Fibroblast of lung (primary cell): ENCODE measurements at regions not wholly inside any gene's neighbourhood (a gene's known extent, or its start where the extent isn't known, plus 50 kb on each side); places are given as distances from the start of the nearest gene placed in this dataset.

Experiments
- DNase-seq, 2 donors: peaks; one replicate each; pipeline versions ENCODE4 v3.0.0 to v3.0.0-alpha.2; 2010; ENCODE audit warnings: low read depth in 2 of 2
- H2AFZ ChIP-seq: 2 replicates; pipeline ENCODE4 v1.5.1; 2012; ENCODE audit warnings: low read length, control low read depth, inconsistent platforms
- H3K27ac ChIP-seq: 2 replicates; pipeline ENCODE4 v1.5.1; 2011; ENCODE audit warnings: low read length, control low read depth; ENCODE audit not compliant: insufficient read depth
- H3K27me3 ChIP-seq: 2 replicates; pipeline ENCODE4 v1.5.1; 2011; ENCODE audit warnings: mild to moderate bottlenecking, low read length; ENCODE audit not compliant: control insufficient read depth, insufficient read depth
- H3K36me3 ChIP-seq: 2 replicates; pipeline ENCODE4 v1.5.1; 2011; ENCODE audit warnings: low read length; ENCODE audit not compliant: control insufficient read depth, insufficient read depth
- H3K4me1 ChIP-seq: 2 replicates; pipeline ENCODE4 v1.5.1; 2011; ENCODE audit warnings: low read length; ENCODE audit not compliant: control insufficient read depth, insufficient read depth; ENCODE audit errors: extremely low read depth
- H3K4me2 ChIP-seq: 2 replicates; pipeline ENCODE4 v1.5.1; 2011; ENCODE audit warnings: low read length, control low read depth; ENCODE audit not compliant: insufficient read depth; ENCODE audit errors: extremely low read depth
- H3K4me3 ChIP-seq, 4 experiments: fragments of 200-600 bp in 1 of 4; sonication (generic) in 1 of 4; replicated peaks in 1 of 4; 2 replicates each; pipeline ENCODE4 v1.5.1; 2011 to 2016; ENCODE audit warnings: low read length in 4 of 4, low read depth in 3 of 4, mild to moderate bottlenecking in 3 of 4, control low read depth in 2 of 4, inconsistent platforms in 1 of 4, mixed read lengths in 1 of 4; ENCODE audit not compliant: insufficient read depth in 1 of 4; ENCODE audit errors: control extremely low read depth in 1 of 4
- H3K79me2 ChIP-seq: 2 replicates; pipeline ENCODE4 v1.5.1; 2012; ENCODE audit warnings: mild to moderate bottlenecking, low read length, inconsistent platforms; ENCODE audit not compliant: control insufficient read depth, insufficient read depth
- H3K9ac ChIP-seq: 2 replicates; pipeline ENCODE4 v1.5.1; 2011; ENCODE audit warnings: mild to moderate bottlenecking, low read length, control low read depth; ENCODE audit not compliant: insufficient read depth
- H3K9me3 ChIP-seq: 2 replicates; pipeline ENCODE4 v1.5.1; 2012; ENCODE audit warnings: low read depth, low read length; ENCODE audit not compliant: control insufficient read depth, insufficient read depth
- H4K20me1 ChIP-seq: 2 replicates; pipeline ENCODE4 v1.5.1; 2011; ENCODE audit warnings: low read length; ENCODE audit not compliant: control insufficient read depth, insufficient read depth; ENCODE audit errors: extremely low read depth
- EZH2 ChIP-seq: IDR thresholded peaks from 2 replicates; pipeline ENCODE4 v1.5.1; 2012; ENCODE audit warnings: low read length, control low read depth, mild to moderate bottlenecking; ENCODE audit errors: missing control alignments
- TF ChIP-seq, protein P1 (sequence below), 2 donors: IDR thresholded peaks in 1 of 2; conservative IDR thresholded peaks in 1 of 2; 1 replicate in 1 of 2; 2 replicates in 1 of 2; pipeline ENCODE4 v1.5.1; 2011 to 2012; ENCODE audit warnings: low read length in 2 of 2, control low read depth in 1 of 2, inconsistent platforms in 1 of 2, low read depth in 1 of 2, mild to moderate bottlenecking in 1 of 2

GRCh38 chr9:91043811-91044175 lies 242.2 kb downstream of the SYK start:
- Histone ChIP-seq H3K9me3 (no peaks in the 10 kb centered on the region), H3K27me3 (no peaks in the 10 kb centered on the region), H4K20me1 (no peaks in the 10 kb centered on the region), H3K9ac (no peak overlapping the region), H3K27ac (no peak overlapping the region), H3K4me3 (no peak overlapping the region), H3K4me1 (peaks cover 6% of the 10 kb centered on the region), H3K36me3 (no peaks in the 10 kb centered on the region), H3K79me2 (no peaks in the 10 kb centered on the region), H3K4me2 (no peak overlapping the region), H2AFZ (no peak overlapping the region)
- TF ChIP-seq EZH2, result no peak
- TF ChIP-seq, protein P1, sequence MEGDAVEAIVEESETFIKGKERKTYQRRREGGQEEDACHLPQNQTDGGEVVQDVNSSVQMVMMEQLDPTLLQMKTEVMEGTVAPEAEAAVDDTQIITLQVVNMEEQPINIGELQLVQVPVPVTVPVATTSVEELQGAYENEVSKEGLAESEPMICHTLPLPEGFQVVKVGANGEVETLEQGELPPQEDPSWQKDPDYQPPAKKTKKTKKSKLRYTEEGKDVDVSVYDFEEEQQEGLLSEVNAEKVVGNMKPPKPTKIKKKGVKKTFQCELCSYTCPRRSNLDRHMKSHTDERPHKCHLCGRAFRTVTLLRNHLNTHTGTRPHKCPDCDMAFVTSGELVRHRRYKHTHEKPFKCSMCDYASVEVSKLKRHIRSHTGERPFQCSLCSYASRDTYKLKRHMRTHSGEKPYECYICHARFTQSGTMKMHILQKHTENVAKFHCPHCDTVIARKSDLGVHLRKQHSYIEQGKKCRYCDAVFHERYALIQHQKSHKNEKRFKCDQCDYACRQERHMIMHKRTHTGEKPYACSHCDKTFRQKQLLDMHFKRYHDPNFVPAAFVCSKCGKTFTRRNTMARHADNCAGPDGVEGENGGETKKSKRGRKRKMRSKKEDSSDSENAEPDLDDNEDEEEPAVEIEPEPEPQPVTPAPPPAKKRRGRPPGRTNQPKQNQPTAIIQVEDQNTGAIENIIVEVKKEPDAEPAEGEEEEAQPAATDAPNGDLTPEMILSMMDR (conservative IDR thresholded peaks at IDR 0.05 in 1 of 2, IDR thresholded peaks at IDR 0.05 in 1 of 2; ENCODE audit: low read depth in 1 of 2, low read length in 2 of 2), result no peak
- no peak for DNase-seq

DNA sequence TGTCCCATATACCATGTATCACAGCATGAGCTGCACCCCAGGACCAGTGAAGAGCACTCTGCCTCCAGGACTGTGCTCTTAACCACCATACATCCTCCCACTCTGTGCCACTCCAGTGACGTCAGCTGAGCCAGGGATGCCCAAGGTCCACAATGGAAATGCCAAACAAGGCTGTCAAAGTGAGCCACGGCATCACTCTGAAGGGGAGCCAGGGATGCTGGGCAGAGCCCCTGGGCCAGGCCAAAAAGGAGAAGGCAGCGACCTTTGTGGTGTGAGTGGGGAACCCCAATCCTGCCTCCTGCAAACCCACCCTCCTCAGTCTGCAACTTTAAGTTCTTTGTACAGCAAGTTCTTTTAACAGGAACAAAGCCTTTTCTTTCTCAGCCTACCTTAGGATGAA lies 242.7 kb downstream of the SYK start:
- H3K9me3 ChIP-seq, result no peaks in the 10 kb centered on the region
- H3K79me2 ChIP-seq, result no peaks in the 10 kb centered on the region
- H3K9ac ChIP-seq, result no peak overlapping the region
- no peaks in the 10 kb centered on the region for H4K20me1 ChIP-seq
- no peak for DNase-seq
- H3K27me3 ChIP-seq, result no peaks in the 10 kb centered on the region
- TF ChIP-seq EZH2, result no peak
- TF ChIP-seq, protein P1 (conservative IDR thresholded peaks at IDR 0.05 in 1 of 2, IDR thresholded peaks at IDR 0.05 in 1 of 2; ENCODE audit: low read depth in 1 of 2, low read length in 2 of 2), result no peak
- peaks cover 6% of the 10 kb centered on the region for H3K4me1 ChIP-seq
- no peak overlapping the region for H2AFZ ChIP-seq
- H3K27ac ChIP-seq, result no peak overlapping the region
- H3K36me3 ChIP-seq, result no peaks in the 10 kb centered on the region
- H3K4me3 ChIP-seq, result no peak overlapping the region
- no peak overlapping the region for H3K4me2 ChIP-seq

DNA sequence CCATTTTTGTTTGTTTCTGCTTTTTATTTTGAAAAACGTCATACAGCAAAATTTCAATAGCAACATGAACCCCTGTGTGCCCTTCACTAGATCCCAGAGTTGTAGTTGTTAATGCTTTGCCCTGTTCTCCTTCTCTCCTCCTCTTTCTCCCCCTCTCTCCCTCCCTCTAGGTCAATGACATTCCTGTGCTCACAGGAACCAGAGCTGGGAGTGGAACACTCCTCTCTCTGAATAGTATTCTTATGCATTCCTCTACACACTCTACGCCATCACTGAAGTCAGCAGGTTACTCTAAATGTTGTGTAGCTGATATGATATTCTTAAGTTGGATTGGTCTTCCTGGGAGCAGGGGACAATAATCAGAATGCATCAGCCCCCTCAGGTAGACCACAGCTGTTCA lies 243.4 kb downstream of the SYK start:
- DNase-seq, result no peak
- no peak overlapping the region for H3K27ac ChIP-seq
- H3K4me2 ChIP-seq, result no peak overlapping the region
- no peaks in the 10 kb centered on the region for H3K9me3 ChIP-seq
- H3K36me3 ChIP-seq, result no peaks in the 10 kb centered on the region
- peaks cover 6% of the 10 kb centered on the region for H3K4me1 ChIP-seq
- no peak overlapping the region for H3K9ac ChIP-seq
- H2AFZ ChIP-seq, result no peak overlapping the region
- no peaks in the 10 kb centered on the region for H3K27me3 ChIP-seq
- no peaks in the 10 kb centered on the region for H3K79me2 ChIP-seq
- H3K4me3 ChIP-seq, result no peak overlapping the region
- H4K20me1 ChIP-seq, result no peaks in the 10 kb centered on the region
- TF ChIP-seq EZH2, result no peak
- TF ChIP-seq, protein P1 (conservative IDR thresholded peaks at IDR 0.05 in 1 of 2, IDR thresholded peaks at IDR 0.05 in 1 of 2; ENCODE audit: low read depth in 1 of 2, low read length in 2 of 2), result no peak
